ENCODE measurements at regions not wholly inside any gene's neighbourhood (a gene's known extent, or its start where the extent isn't known, plus 50 kb on each side); places are given as distances from the start of the nearest gene placed in this dataset.
"Not testable (repeated sequence)": the region's sequence is repeated elsewhere in the genome, so short reads cannot be mapped to it uniquely, and the experiment has no call there.

DNA sequence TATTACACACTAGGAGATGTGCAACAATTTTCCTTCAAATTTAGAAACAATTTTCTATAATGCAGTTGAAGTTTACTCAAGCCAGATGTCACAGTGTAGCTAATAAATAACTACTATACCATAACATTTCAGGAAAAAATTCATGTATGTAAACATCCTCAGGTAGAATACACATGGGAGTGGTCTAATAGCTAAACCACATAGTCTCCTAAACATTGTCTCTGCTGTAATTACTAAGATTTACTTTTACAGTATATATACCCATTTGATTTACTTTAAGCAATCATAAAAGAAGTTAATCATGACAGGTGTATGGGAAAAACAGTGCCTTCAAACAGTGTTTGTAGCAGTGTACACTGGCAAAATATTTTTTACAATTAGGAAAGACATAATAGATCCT is 110.1 kb upstream of the GRM7 start:
- H3K4me2 ChIP-seq (ENCODE audit: low read depth, low read length), result no peak overlapping the region
- H3K9me3 ChIP-seq (replicated peaks; ENCODE audit: insufficient read depth, low read length), result no peaks in the 10 kb centered on the region
- no peak overlapping the region for H3K9ac ChIP-seq (ENCODE audit: low read length)
- H3K4me1 ChIP-seq (ENCODE audit: low read length), result no peaks in the 10 kb centered on the region
- H4K20me1 ChIP-seq (ENCODE audit: insufficient read depth, low read length), result no peaks in the 10 kb centered on the region
- H3K79me2 ChIP-seq (ENCODE audit: low read length), result no peaks in the 10 kb centered on the region
- no peaks in the 10 kb centered on the region for H3F3A ChIP-seq (ENCODE audit: insufficient read depth, low read length)
- H3K9me2 ChIP-seq (replicated peaks; ENCODE audit: insufficient read depth, low read length), result no peaks in the 10 kb centered on the region
- no peaks in the 10 kb centered on the region for H3K36me3 ChIP-seq (replicated peaks; ENCODE audit: insufficient read depth, low read length)
- no peaks in the 10 kb centered on the region for H3K27me3 ChIP-seq (replicated peaks; ENCODE audit: insufficient read depth, low read length)
- H3K4me3 ChIP-seq (ENCODE audit: low read length), result no peak overlapping the region
- no peak overlapping the region for H3K27ac ChIP-seq (ENCODE audit: low read length)
- no peak for DNase-seq
- no peak for TF ChIP-seq EZH2 (optimal IDR thresholded peaks at IDR 0.05; ENCODE audit: low read depth, low read length)
- TF ChIP-seq, protein P1, sequence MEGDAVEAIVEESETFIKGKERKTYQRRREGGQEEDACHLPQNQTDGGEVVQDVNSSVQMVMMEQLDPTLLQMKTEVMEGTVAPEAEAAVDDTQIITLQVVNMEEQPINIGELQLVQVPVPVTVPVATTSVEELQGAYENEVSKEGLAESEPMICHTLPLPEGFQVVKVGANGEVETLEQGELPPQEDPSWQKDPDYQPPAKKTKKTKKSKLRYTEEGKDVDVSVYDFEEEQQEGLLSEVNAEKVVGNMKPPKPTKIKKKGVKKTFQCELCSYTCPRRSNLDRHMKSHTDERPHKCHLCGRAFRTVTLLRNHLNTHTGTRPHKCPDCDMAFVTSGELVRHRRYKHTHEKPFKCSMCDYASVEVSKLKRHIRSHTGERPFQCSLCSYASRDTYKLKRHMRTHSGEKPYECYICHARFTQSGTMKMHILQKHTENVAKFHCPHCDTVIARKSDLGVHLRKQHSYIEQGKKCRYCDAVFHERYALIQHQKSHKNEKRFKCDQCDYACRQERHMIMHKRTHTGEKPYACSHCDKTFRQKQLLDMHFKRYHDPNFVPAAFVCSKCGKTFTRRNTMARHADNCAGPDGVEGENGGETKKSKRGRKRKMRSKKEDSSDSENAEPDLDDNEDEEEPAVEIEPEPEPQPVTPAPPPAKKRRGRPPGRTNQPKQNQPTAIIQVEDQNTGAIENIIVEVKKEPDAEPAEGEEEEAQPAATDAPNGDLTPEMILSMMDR (IDR thresholded peaks at IDR 0.05; ENCODE audit: low read length), result no peak
- TF ChIP-seq EZH2phosphoT487 (IDR thresholded peaks at IDR 0.05; ENCODE audit: low read length), result no peak
- H2AFZ ChIP-seq (ENCODE audit: low read length), result no peak overlapping the region

DNA sequence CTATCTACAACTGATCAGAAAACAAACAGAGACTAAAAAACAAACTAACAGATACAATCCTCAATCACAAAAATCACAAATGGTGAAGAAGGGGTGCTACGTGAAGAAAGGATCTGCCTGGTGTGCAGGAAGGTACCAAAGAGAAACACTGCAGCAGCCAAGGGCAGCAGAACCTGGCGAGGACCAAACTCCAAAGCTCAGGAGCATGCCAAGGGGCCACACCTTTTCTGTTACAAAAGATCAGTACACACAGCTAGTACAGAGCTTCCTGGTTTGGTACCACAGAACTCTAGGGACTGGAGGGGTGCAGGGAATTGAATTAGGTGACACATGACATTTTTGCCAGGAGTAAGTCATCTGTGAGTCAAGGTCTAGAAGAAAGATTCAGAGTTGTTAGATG is 107.4 kb upstream of the GRM7 start:
- DNase-seq, result no peak
- no peak for TF ChIP-seq EZH2phosphoT487 (IDR thresholded peaks at IDR 0.05; ENCODE audit: low read length)
- TF ChIP-seq EZH2 (optimal IDR thresholded peaks at IDR 0.05; ENCODE audit: low read depth, low read length), result no peak
- TF ChIP-seq, protein P1 (IDR thresholded peaks at IDR 0.05; ENCODE audit: low read length), result no peak

DNA sequence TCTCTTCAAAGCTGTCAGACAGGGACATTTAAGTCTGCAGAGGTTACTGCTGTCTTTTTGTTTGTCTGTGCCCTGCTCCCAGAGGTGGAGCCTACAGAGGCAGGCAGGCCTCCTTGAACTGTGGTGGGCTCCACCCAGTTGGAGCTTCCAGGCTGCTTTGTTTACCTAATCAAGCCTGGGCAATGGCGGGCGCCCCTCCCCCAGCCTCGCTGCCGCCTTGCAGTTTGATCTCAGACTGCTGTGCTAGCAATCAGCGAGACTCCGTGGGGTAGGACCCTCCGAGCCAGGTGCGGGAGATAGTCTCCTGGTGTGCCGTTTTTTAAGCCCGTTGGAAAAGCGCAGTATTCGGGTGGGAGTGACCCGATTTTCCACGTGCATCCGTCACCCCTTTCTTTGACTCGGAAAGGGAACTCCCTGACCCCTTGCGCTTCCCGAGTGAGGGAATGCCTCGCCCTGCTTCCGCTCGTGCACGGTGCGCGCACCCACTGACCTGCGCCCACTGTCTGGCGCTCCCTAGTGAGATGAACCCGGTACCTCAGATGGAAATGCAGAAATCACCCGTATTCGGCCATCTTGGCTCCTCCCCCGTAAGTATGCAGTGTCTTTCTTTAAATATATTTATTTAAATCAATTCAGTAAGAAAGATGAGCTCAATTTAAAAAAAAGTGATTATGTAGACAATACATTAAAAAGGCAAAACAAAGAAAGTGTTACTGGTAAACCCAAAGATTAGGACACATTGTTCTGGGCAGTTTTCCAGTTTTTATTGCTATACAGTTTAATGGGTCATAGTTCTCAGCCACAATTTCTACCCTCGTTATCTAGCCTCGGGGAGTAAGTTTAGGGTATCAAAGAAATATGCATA is 91.2 kb upstream of the GRM7 start:
- H4K20me1 ChIP-seq (ENCODE audit: insufficient read depth, low read length); H3F3A ChIP-seq (ENCODE audit: insufficient read depth, low read length); H3K27me3 ChIP-seq (replicated peaks; ENCODE audit: insufficient read depth, low read length); H3K4me2 ChIP-seq (ENCODE audit: low read depth, low read length); H3K9me3 ChIP-seq (replicated peaks; ENCODE audit: insufficient read depth, low read length); H3K4me1 ChIP-seq (ENCODE audit: low read length); H3K79me2 ChIP-seq (ENCODE audit: low read length); H2AFZ ChIP-seq (ENCODE audit: low read length); H3K36me3 ChIP-seq (replicated peaks; ENCODE audit: insufficient read depth, low read length); H3K27ac ChIP-seq (ENCODE audit: low read length); DNase-seq; H3K9ac ChIP-seq (ENCODE audit: low read length); H3K4me3 ChIP-seq (ENCODE audit: low read length); H3K9me2 ChIP-seq (replicated peaks; ENCODE audit: insufficient read depth, low read length): not testable (repeated sequence)

More for the DNA sequence above, 107.4 kb upstream of the GRM7 start:
- H2AFZ ChIP-seq (ENCODE audit: low read length), result no peak overlapping the region
- H3K4me2 ChIP-seq (ENCODE audit: low read depth, low read length), result no peak overlapping the region
- H3K4me3 ChIP-seq (ENCODE audit: low read length), result no peak overlapping the region
- no peak overlapping the region for H3K27ac ChIP-seq (ENCODE audit: low read length)
- H3K27me3 ChIP-seq (replicated peaks; ENCODE audit: insufficient read depth, low read length), result no peaks in the 10 kb centered on the region
- no peaks in the 10 kb centered on the region for H3K79me2 ChIP-seq (ENCODE audit: low read length)
- no peaks in the 10 kb centered on the region for H4K20me1 ChIP-seq (ENCODE audit: insufficient read depth, low read length)
- no peak overlapping the region for H3K9ac ChIP-seq (ENCODE audit: low read length)
- no peaks in the 10 kb centered on the region for H3F3A ChIP-seq (ENCODE audit: insufficient read depth, low read length)
- H3K36me3 ChIP-seq (replicated peaks; ENCODE audit: insufficient read depth, low read length), result no peaks in the 10 kb centered on the region
- no peaks in the 10 kb centered on the region for H3K9me2 ChIP-seq (replicated peaks; ENCODE audit: insufficient read depth, low read length)
- H3K4me1 ChIP-seq (ENCODE audit: low read length), result no peaks in the 10 kb centered on the region
- H3K9me3 ChIP-seq (replicated peaks; ENCODE audit: insufficient read depth, low read length), result no peaks in the 10 kb centered on the region

DNA sequence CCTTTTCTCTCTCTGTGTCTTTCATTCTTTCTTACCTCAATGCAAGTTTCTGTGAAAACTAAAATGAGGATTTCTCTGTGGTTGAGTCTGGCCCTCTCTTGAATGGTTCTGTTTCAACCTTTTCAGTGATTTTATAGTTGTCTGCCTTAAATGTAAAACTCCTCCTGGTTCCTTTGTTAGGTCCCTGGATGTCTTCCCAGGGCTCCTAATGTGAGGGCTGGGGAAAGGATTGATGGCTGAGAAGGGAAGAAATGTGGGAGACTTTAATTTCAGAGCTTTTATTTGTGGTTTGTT is 90.6 kb upstream of the GRM7 start:
- H2AFZ ChIP-seq (ENCODE audit: low read length), result no peak overlapping the region
- H3K4me2 ChIP-seq (ENCODE audit: low read depth, low read length), result no peak overlapping the region
- H3K36me3 ChIP-seq (replicated peaks; ENCODE audit: insufficient read depth, low read length), result no peaks in the 10 kb centered on the region
- no peaks in the 10 kb centered on the region for H3K79me2 ChIP-seq (ENCODE audit: low read length)
- no peaks in the 10 kb centered on the region for H3F3A ChIP-seq (ENCODE audit: insufficient read depth, low read length)
- no peaks in the 10 kb centered on the region for H3K4me1 ChIP-seq (ENCODE audit: low read length)
- H4K20me1 ChIP-seq (ENCODE audit: insufficient read depth, low read length), result no peaks in the 10 kb centered on the region
- H3K9me2 ChIP-seq (replicated peaks; ENCODE audit: insufficient read depth, low read length), result no peaks in the 10 kb centered on the region
- H3K9ac ChIP-seq (ENCODE audit: low read length), result no peak overlapping the region
- no peaks in the 10 kb centered on the region for H3K27me3 ChIP-seq (replicated peaks; ENCODE audit: insufficient read depth, low read length)
- no peak overlapping the region for H3K27ac ChIP-seq (ENCODE audit: low read length)
- TF ChIP-seq EZH2phosphoT487 (IDR thresholded peaks at IDR 0.05; ENCODE audit: low read length), result no peak
- TF ChIP-seq EZH2 (optimal IDR thresholded peaks at IDR 0.05; ENCODE audit: low read depth, low read length), result no peak
- TF ChIP-seq, protein P1 (IDR thresholded peaks at IDR 0.05; ENCODE audit: low read length), result no peak
- DNase-seq, result no peak
- no peaks in the 10 kb centered on the region for H3K9me3 ChIP-seq (replicated peaks; ENCODE audit: insufficient read depth, low read length)
- no peak overlapping the region for H3K4me3 ChIP-seq (ENCODE audit: low read length)
